ENCODE measurements at regions not wholly inside any gene's neighbourhood (a gene's known extent, or its start where the extent isn't known, plus 50 kb on each side); places are given as distances from the start of the nearest gene placed in this dataset.

GRCh38 chr4:62896721-62897120 is 1512.5 kb downstream of the TECRL start:
- no peak for TF ChIP-seq CTCF (IDR thresholded peaks at IDR 0.05 in 8 of 11, conservative IDR thresholded peaks at IDR 0.05 in 3 of 11)
- TF ChIP-seq POLR2A (IDR thresholded peaks at IDR 0.05) = no peak
- TF ChIP-seq POLR2AphosphoS5 (IDR thresholded peaks at IDR 0.05) = no peak
